Endothelial cell of umbilical vein (primary cell): ENCODE measurements at regions not wholly inside any gene's neighbourhood (a gene's known extent, or its start where the extent isn't known, plus 50 kb on each side); places are given as distances from the start of the nearest gene placed in this dataset.
"Not testable (repeated sequence)": the region's sequence is repeated elsewhere in the genome, so short reads cannot be mapped to it uniquely, and the experiment has no call there.

Experiments
- BruUV-seq: library from RNA; stranded (reverse); fragments of 400-500 nt; replicated peaks from 2 replicates; lab custom pipeline; 2021; lab: Mats Ljungman, UMichigan
- CTCF ChIA-PET: fragments of 300-600, 350-600 bp; sonication (Branson Sonifier 250); formaldehyde crosslinking; loops from one replicate; lab custom pipeline; 2021; ENCODE audit warnings: antibody characterized with exemption, inconsistent platforms; lab: Charles Lee
- POLR2A ChIA-PET: fragments of 300-600, 350-600 bp; sonication (Branson Sonifier 250); formaldehyde crosslinking; loops from one replicate; lab custom pipeline; 2021; ENCODE audit warnings: antibody characterized with exemption, inconsistent platforms; lab: Charles Lee
- DNase-seq: peaks from one replicate; pipeline ENCODE4 v3.0.0-alpha.2; 2011; ENCODE audit warnings: low read depth, low spot score
- FAIRE-seq: peaks from 2 replicates; lab custom pipeline; 2011; peaks lifted over from hg19 to GRCh38; lab: Jason Lieb, UNC
- H2AFZ ChIP-seq: 2 replicates; pipeline ENCODE4 v1.6.0; 2012; ENCODE audit warnings: low read depth, low read length, control low read depth, inconsistent platforms
- H3K27ac ChIP-seq: 2 replicates; pipeline ENCODE4 v1.5.1; 2011; ENCODE audit warnings: low read depth, mild to moderate bottlenecking, control low read depth, low read length, moderate library complexity; ENCODE audit not compliant: insufficient read depth
- H3K27me3 ChIP-seq, 2 experiments: 2 replicates each; pipeline versions ENCODE4 v1.6.0 to v1.6.1; 2011; ENCODE audit warnings: low read length in 2 of 2, mixed read lengths in 1 of 2; ENCODE audit not compliant: control insufficient read depth in 2 of 2, insufficient read depth in 2 of 2
- H3K36me3 ChIP-seq, 2 experiments: 2 replicates in 1 of 2; 3 replicates in 1 of 2; pipeline ENCODE4 v1.5.1; 2011; ENCODE audit warnings: low read length in 2 of 2, mild to moderate bottlenecking in 1 of 2, moderate library complexity in 1 of 2; ENCODE audit not compliant: control insufficient read depth in 2 of 2, insufficient read depth in 2 of 2; ENCODE audit errors: extremely low read depth in 1 of 2
- H3K4me1 ChIP-seq: 3 replicates; pipeline ENCODE4 v1.5.1; 2011; ENCODE audit warnings: mild to moderate bottlenecking, low read length; ENCODE audit not compliant: control insufficient read depth, insufficient read depth; ENCODE audit errors: extremely low read depth
- H3K4me2 ChIP-seq: 2 replicates; pipeline ENCODE4 v1.6.1; 2011; ENCODE audit warnings: low read length, control low read depth, mixed read lengths; ENCODE audit not compliant: insufficient read depth
- H3K4me3 ChIP-seq, 3 experiments: fragments of 200-600 bp in 1 of 3; sonication (generic), shearing (Covaris generic) in 1 of 3; replicated peaks in 1 of 3; 2 replicates each; pipeline ENCODE4 v1.5.1; 2011 to 2016; ENCODE audit warnings: control low read depth in 3 of 3, low read length in 3 of 3, mild to moderate bottlenecking in 2 of 3, inconsistent platforms in 1 of 3, low read depth in 1 of 3, moderate library complexity in 1 of 3; ENCODE audit not compliant: insufficient read depth in 1 of 3
- H3K79me2 ChIP-seq: 2 replicates; pipeline ENCODE4 v1.6.0; 2012; ENCODE audit warnings: low read length, inconsistent platforms; ENCODE audit not compliant: control insufficient read depth, insufficient read depth
- H3K9ac ChIP-seq: replicated peaks from 2 replicates; pipeline ENCODE3; 2011; ENCODE audit warnings: low read length, control low read depth; ENCODE audit not compliant: insufficient read depth; ENCODE audit errors: extremely low read depth
- H3K9me1 ChIP-seq: replicated peaks from 3 replicates; pipeline ENCODE4 v1.6.0; 2011; ENCODE audit warnings: mild to moderate bottlenecking, low read length; ENCODE audit not compliant: control insufficient read depth, insufficient read depth; ENCODE audit errors: extremely low read depth
- H3K9me3 ChIP-seq: replicated peaks from 2 replicates; pipeline ENCODE4 v1.5.1; 2012; ENCODE audit warnings: low read length, inconsistent platforms; ENCODE audit not compliant: control insufficient read depth, insufficient read depth
- H4K20me1 ChIP-seq: replicated peaks from 2 replicates; pipeline ENCODE3; 2011; ENCODE audit warnings: mild to moderate bottlenecking, low read length; ENCODE audit not compliant: control insufficient read depth, insufficient read depth; ENCODE audit errors: extremely low read depth
- EZH2 ChIP-seq: IDR thresholded peaks from 2 replicates; pipeline ENCODE4 v1.6.1; 2012; ENCODE audit warnings: borderline replicate concordance, low read depth, mild to moderate bottlenecking, moderate library complexity, low read length, inconsistent platforms; ENCODE audit not compliant: severe bottlenecking
- FOS ChIP-seq: IDR thresholded peaks from 2 replicates; pipeline ENCODE4 v1.6.1; 2011; ENCODE audit warnings: mild to moderate bottlenecking, low read length, moderate library complexity, borderline replicate concordance; ENCODE audit not compliant: insufficient read depth
- GATA2 ChIP-seq: IDR thresholded peaks from 2 replicates; pipeline ENCODE4 v1.7.0; 2011; ENCODE audit warnings: low read depth, mild to moderate bottlenecking, moderate library complexity, mixed read lengths, low read length; ENCODE audit not compliant: insufficient read length, insufficient read depth
- JUN ChIP-seq: IDR thresholded peaks from 2 replicates; pipeline ENCODE4 v1.6.1; 2011; ENCODE audit warnings: borderline replicate concordance, low read depth; ENCODE audit not compliant: insufficient read length, insufficient read depth
- MYC ChIP-seq: IDR thresholded peaks from one replicate; pipeline ENCODE4 v1.6.1; 2011; ENCODE audit warnings: mild to moderate bottlenecking, low read depth, low read length
- POLR2A ChIP-seq: IDR thresholded peaks from 2 replicates; pipeline ENCODE4 v1.6.1; 2012; ENCODE audit warnings: low read depth, mild to moderate bottlenecking, control low read depth, low read length
- POLR2AphosphoS5 ChIP-seq: IDR thresholded peaks from 2 replicates; pipeline ENCODE4 v1.6.1; 2012; ENCODE audit warnings: low read depth, mild to moderate bottlenecking, control low read depth, low read length, moderate library complexity; ENCODE audit not compliant: insufficient read depth
- dilution Hi-C: fragments of 300-500 bp; cut with MboI; formaldehyde crosslinking; loops from one replicate; pipeline ENCODE4 v1.15.0; 2019; ENCODE audit warnings: low sequenced_read_pairs; ENCODE audit not compliant: extremely low pct_ligation_motif_present
- intact Hi-C: fragments of 100-400 bp; cut with micrococcal nuclease; formaldehyde crosslinking; loops from one replicate; pipeline ENCODE4 v1.10.0; 2022
- TF ChIP-seq, protein P1 (sequence below), 2 donors: IDR thresholded peaks; 1 replicate in 1 of 2; 2 replicates in 1 of 2; pipeline ENCODE4 v1.5.1; 2011; ENCODE audit warnings: low read length in 2 of 2, mild to moderate bottlenecking in 2 of 2, moderate library complexity in 2 of 2, control low read depth in 1 of 2, inconsistent platforms in 1 of 2, low read depth in 1 of 2; ENCODE audit not compliant: insufficient read depth in 1 of 2; ENCODE audit errors: extremely low read depth in 1 of 2
- TF ChIP-seq, protein P2 (sequence below): IDR thresholded peaks from 2 replicates; pipeline ENCODE4 v1.6.1; 2011; ENCODE audit not compliant: insufficient read depth, insufficient read length

DNA sequence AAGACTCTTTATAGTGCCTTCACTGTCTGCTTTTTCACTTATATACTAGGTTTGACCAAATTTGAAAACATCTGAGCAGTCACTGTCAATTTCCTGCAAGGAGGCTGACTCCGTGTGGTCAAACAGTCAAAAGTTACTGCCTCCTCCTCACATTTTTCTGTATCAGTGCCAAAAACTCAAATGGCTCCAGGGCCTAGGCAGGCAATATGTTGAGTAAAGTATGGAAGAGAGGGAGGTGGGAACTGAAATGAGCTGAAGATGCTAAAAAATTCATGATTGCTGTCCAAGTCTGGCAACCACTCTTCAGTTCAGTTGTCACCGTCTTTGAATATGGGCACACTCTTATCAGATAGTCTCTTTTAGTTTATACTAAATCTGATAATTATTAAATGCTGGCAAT is 551.6 kb downstream of the CCSER2 start:
- Histone ChIP-seq H3K36me3 (no peaks in the 10 kb centered on the region), H3K4me3 (no peak overlapping the region), H3K4me2 (no peak overlapping the region), H2AFZ (no peak overlapping the region), H4K20me1 (no peaks in the 10 kb centered on the region), H3K79me2 (no peaks in the 10 kb centered on the region), H3K27ac (no peak overlapping the region), H3K27me3 (no peaks in the 10 kb centered on the region), H3K9ac (no peak overlapping the region), H3K9me3 (no peaks in the 10 kb centered on the region), H3K4me1 (no peaks in the 10 kb centered on the region), H3K9me1 (no peaks in the 10 kb centered on the region)
- ChIA-PET CTCF (no interaction called here), POLR2A (no interaction called here)
- intact Hi-C loops (no loop called here), dilution Hi-C loops (no loop called here)
- no TSS peak for BruUV-seq
- TF ChIP-seq, protein P1, sequence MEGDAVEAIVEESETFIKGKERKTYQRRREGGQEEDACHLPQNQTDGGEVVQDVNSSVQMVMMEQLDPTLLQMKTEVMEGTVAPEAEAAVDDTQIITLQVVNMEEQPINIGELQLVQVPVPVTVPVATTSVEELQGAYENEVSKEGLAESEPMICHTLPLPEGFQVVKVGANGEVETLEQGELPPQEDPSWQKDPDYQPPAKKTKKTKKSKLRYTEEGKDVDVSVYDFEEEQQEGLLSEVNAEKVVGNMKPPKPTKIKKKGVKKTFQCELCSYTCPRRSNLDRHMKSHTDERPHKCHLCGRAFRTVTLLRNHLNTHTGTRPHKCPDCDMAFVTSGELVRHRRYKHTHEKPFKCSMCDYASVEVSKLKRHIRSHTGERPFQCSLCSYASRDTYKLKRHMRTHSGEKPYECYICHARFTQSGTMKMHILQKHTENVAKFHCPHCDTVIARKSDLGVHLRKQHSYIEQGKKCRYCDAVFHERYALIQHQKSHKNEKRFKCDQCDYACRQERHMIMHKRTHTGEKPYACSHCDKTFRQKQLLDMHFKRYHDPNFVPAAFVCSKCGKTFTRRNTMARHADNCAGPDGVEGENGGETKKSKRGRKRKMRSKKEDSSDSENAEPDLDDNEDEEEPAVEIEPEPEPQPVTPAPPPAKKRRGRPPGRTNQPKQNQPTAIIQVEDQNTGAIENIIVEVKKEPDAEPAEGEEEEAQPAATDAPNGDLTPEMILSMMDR (IDR thresholded peaks at IDR 0.05; ENCODE audit: extremely low read depth in 1 of 2, insufficient read depth in 1 of 2, low read depth in 1 of 2, low read length in 2 of 2) = no peak
- no peak for TF ChIP-seq POLR2A
- no peak for TF ChIP-seq FOS
- TF ChIP-seq, protein P2, sequence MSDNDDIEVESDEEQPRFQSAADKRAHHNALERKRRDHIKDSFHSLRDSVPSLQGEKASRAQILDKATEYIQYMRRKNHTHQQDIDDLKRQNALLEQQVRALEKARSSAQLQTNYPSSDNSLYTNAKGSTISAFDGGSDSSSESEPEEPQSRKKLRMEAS = no peak
- no peak for TF ChIP-seq GATA2
- TF ChIP-seq MYC = no peak
- TF ChIP-seq JUN = no peak
- no peak for TF ChIP-seq POLR2AphosphoS5
- TF ChIP-seq EZH2 = no peak
- FAIRE-seq = no peak
- no peak for DNase-seq

DNA sequence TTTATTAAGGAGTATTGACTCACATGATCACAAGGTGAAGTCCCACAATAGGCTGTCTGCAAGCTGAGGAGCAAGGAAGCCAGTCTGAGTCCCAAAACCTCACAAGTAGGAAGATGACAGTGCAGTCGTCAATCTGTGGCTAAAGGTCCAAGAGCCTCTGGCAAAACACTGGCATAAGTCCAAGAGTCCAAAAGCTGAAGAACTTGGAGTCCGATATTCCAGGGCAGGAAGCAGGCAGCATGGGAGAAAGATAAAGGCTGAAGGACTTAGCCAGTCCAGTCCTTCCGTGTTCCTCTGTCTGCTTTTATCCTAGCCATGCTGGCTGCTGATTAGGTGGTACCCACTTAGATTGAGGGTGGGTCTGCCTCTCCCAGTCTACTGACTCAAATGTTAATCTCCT is 553.3 kb downstream of the CCSER2 start:
- H3K27me3 ChIP-seq, H4K20me1 ChIP-seq, intact Hi-C loops, H3K9me1 ChIP-seq, POLR2A ChIA-PET, CTCF ChIA-PET, BruUV-seq, H3K79me2 ChIP-seq, H3K27ac ChIP-seq, H3K4me2 ChIP-seq, H3K9ac ChIP-seq, FAIRE-seq, H3K36me3 ChIP-seq, H2AFZ ChIP-seq, dilution Hi-C loops, H3K9me3 ChIP-seq, H3K4me1 ChIP-seq, H3K4me3 ChIP-seq, DNase-seq: not testable (repeated sequence)
